HG02588 (cell line): ENCODE measurements at regions not wholly inside any gene's neighbourhood (a gene's known extent, or its start where the extent isn't known, plus 50 kb on each side); places are given as distances from the start of the nearest gene placed in this dataset.
"Not testable (repeated sequence)": the region's sequence is repeated elsewhere in the genome, so short reads cannot be mapped to it uniquely, and the experiment has no call there.

Experiments
- ATAC-seq: cut with Tn5 transposase; IDR thresholded peaks from one replicate; pipeline ENCODE4 v1.9.1; 2021; ENCODE audit warnings: mild to moderate bottlenecking, moderate library complexity; ENCODE audit not compliant: unreplicated experiment

- not testable (repeated sequence) for ATAC-seq
Observed at GRCh38 chr20:57110121-57111027, 156.1 kb downstream of the BMP7 start.

- no peak for ATAC-seq
Observed at GRCh38 chr20:57111028-57111373, 155.4 kb downstream of the BMP7 start.

GRCh38 chr20:57112448-57112847 is 154.0 kb downstream of the BMP7 start:
- ATAC-seq = no peak

- ATAC-seq = no peak
Observed at GRCh38 chr20:57114290-57115005, 152.0 kb downstream of the BMP7 start.

- no peak for ATAC-seq
Observed at GRCh38 chr20:57117296-57117695, 149.1 kb downstream of the BMP7 start.

GRCh38 chr20:57118107-57118769 is 148.2 kb downstream of the BMP7 start:
- ATAC-seq = no peak
